Activated naive CD4-positive, alpha-beta T cell treated with anti-CD3 and anti-CD28 coated beads for 36 hours (primary cell): ENCODE measurements at regions not wholly inside any gene's neighbourhood (a gene's known extent, or its start where the extent isn't known, plus 50 kb on each side); places are given as distances from the start of the nearest gene placed in this dataset.

Experiments used
- CTCF ChIA-PET: fragments of 350-600 bp; sonication (Branson Sonifier 250); formaldehyde crosslinking; loops from one replicate; lab custom pipeline; 2021; ENCODE audit warnings: antibody characterized with exemption; lab: Charles Lee
- DNase-seq: peaks from one replicate; pipeline ENCODE4 v3.0.0-alpha.2; 2020
- H3K27ac Mint-ChIP-seq: one replicate; pipeline ENCODE4 v1.8.0; 2021; ENCODE audit warnings: mild to moderate bottlenecking, mixed read lengths
- H3K27me3 Mint-ChIP-seq: one replicate; pipeline ENCODE4 v1.8.0; 2021; ENCODE audit warnings: low read depth, mixed read lengths
- H3K36me3 Mint-ChIP-seq: one replicate; pipeline ENCODE4 v1.8.0; 2021; ENCODE audit warnings: low read depth, mixed read lengths
- H3K4me1 Mint-ChIP-seq: one replicate; pipeline ENCODE4 v1.8.0; 2021; ENCODE audit warnings: low read depth, mixed read lengths
- H3K4me3 Mint-ChIP-seq: one replicate; pipeline ENCODE4 v1.8.0; 2021; ENCODE audit warnings: mild to moderate bottlenecking, moderate library complexity, mixed read lengths
- H3K9me3 Mint-ChIP-seq: one replicate; pipeline ENCODE4 v1.8.0; 2021; ENCODE audit warnings: mixed read lengths
- intact Hi-C: fragments of 100-400 bp; cut with micrococcal nuclease; formaldehyde crosslinking; loops from one replicate; pipeline ENCODE4 v1.15.1; 2023

GRCh38 chr7:130872756-130873448, 138.9 kb upstream of the KLF14 start:
- no peak overlapping the region for H3K4me3 Mint-ChIP-seq
- H3K27me3 Mint-ChIP-seq, result no peaks in the 10 kb centered on the region
- peaks cover 30% of the 10 kb centered on the region for H3K4me1 Mint-ChIP-seq
- CTCF ChIA-PET, result interaction anchor here (0.9 to 1.3 kb wide), 2 partner anchors 10 to 24 kb away, joined by 4 read pairs; no protein-coding TSS in a partner anchor
- no peak for DNase-seq
- peaks cover 62% of the 10 kb centered on the region for H3K36me3 Mint-ChIP-seq
- intact Hi-C loops, result no loop called here
- H3K27ac Mint-ChIP-seq, result peak overlapping the region; percentile 58
- H3K9me3 Mint-ChIP-seq, result no peaks in the 10 kb centered on the region

- DNase-seq, result no peak
- Mint-ChIP-seq H3K9me3 (no peaks in the 10 kb centered on the region), H3K36me3 (peaks cover 64% of the 10 kb centered on the region), H3K27me3 (no peaks in the 10 kb centered on the region), H3K4me3 (no peak overlapping the region), H3K27ac (peak overlapping the region; percentile 61), H3K4me1 (peaks cover 39% of the 10 kb centered on the region)
- intact Hi-C loops, result no loop called here
- CTCF ChIA-PET, result interaction anchor here (0.9 kb wide), 2 partner anchors 11 to 108 kb away, joined by 3 to 4 read pairs; no protein-coding TSS in a partner anchor
Measured at GRCh38 chr7:130874071-130874915, 140.3 kb upstream of the KLF14 start.

DNA sequence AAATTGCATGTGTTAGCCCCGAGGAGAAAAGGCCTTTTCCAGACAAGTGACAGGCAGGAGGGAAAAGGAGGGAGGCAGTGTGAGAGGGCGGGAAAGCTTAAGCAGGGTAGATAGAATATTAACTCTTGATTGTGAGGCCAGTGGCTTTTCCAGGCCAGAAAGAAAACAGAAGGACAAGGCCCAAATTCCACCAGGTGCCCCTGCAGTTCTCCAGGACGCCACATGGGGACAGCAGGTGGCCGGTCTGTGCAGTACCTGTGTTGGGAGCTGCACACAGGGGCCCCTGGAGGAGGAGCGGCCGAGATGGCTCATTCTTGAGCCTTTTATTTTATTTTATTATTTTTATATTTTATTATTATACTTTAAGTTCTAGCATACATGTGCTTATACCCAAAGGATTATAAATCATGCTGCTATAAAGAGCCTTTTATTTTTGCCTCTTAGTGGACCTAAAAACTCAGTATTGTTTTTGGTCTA, 141.3 kb upstream of the KLF14 start:
- H3K9me3 Mint-ChIP-seq, result no peaks in the 10 kb centered on the region
- H3K36me3 Mint-ChIP-seq, result peaks cover 63% of the 10 kb centered on the region
- intact Hi-C loops, result loop anchor here (1.0 kb wide), 2 partner anchors 132 to 165 kb away; no protein-coding TSS in a partner anchor
- DNase-seq, result peak; percentile 67
- H3K4me3 Mint-ChIP-seq, result no peak overlapping the region
- peak overlapping the region; percentile 59 for H3K27ac Mint-ChIP-seq
- CTCF ChIA-PET, result interaction anchor here (0.5 to 0.9 kb wide), 4 partner anchors 10 to 167 kb away, joined by 3 to 4 read pairs (median 3); no protein-coding TSS in a partner anchor
- H3K27me3 Mint-ChIP-seq, result no peaks in the 10 kb centered on the region
- H3K4me1 Mint-ChIP-seq, result peaks cover 39% of the 10 kb centered on the region

DNA sequence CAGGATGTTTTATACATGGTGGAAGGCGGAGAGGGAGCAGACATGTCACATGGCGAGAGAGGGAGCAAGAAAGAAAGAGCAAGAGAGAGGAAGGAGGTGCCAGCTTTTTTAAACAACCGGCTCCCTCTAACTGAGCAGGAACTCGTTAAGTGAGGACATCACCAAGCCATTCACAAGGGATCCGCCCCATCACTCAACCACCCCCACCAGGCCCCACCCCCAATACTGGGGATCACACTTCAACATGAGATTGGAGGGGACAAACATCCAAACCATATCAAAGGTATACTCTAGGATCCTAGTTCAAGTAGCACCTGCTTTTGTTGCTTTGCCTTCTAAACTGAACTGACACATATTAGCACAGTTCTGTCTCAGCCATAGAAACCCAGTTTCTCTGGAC, 141.9 kb upstream of the KLF14 start:
- Mint-ChIP-seq H3K27me3 (no peaks in the 10 kb centered on the region), H3K36me3 (peaks cover 64% of the 10 kb centered on the region), H3K27ac (peak overlapping the region; percentile 61), H3K4me1 (peaks cover 43% of the 10 kb centered on the region), H3K4me3 (no peak overlapping the region), H3K9me3 (no peaks in the 10 kb centered on the region)
- intact Hi-C loops, result loop anchor here (1.0 kb wide), 2 partner anchors 131 to 164 kb away; no protein-coding TSS in a partner anchor
- no peak for DNase-seq
- CTCF ChIA-PET, result interaction anchor here (0.5 to 0.6 kb wide), 3 partner anchors 38 to 166 kb away, joined by 3 to 4 read pairs (median 3); no protein-coding TSS in a partner anchor

DNA sequence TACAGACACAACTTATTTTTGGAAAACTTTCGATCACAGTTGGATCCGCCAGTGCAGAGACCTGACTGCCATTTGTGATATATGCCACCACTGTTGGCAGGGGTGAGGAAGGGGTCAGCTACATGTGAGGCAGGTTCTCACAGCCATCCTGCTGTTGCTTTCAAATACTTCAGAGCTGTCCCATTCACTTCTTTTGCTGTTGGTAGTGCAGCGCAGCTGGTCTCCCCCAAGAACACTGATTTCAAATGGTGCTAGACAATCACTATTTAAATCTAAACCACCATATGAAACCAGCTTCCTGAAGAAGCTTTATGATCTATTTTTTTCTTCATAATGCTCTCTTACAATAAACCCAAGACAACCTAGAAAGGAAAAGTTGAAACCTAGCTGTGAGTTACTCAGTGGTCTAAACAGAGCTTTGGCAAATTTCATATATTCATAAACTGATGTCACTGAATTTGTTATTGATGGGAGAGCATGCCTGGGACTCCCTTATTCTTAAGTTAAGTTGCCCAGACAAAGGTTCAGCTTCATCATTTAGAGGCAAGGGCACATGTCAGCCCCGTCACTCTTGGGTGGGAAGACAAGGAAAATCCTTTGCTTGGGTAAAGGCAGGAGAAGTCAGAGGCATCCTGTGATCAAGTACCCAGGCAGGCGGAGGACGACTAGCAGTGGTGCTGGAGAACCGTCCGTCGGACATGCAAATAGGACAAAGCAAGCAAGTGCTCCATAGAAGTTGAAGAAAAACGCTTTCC, 143.4 kb upstream of the KLF14 start:
- Mint-ChIP-seq H3K4me1 (peaks cover 51% of the 10 kb centered on the region), H3K4me3 (no peak overlapping the region), H3K9me3 (no peaks in the 10 kb centered on the region), H3K36me3 (peaks cover 70% of the 10 kb centered on the region), H3K27me3 (no peaks in the 10 kb centered on the region), H3K27ac (peak overlapping the region; percentile 63)
- intact Hi-C loops, result no loop called here
- DNase-seq, result no peak
- CTCF ChIA-PET, result interaction anchor here (0.6 kb wide), 1 partner anchor 16 kb away, joined by 3 read pairs; no protein-coding TSS in a partner anchor

GRCh38 chr7:130877991-130878305, 143.9 kb upstream of the KLF14 start:
- CTCF ChIA-PET, result no interaction called here
- no peak for DNase-seq
- peaks cover 51% of the 10 kb centered on the region for H3K4me1 Mint-ChIP-seq
- intact Hi-C loops, result no loop called here
- no peaks in the 10 kb centered on the region for H3K9me3 Mint-ChIP-seq
- H3K36me3 Mint-ChIP-seq, result peaks cover 72% of the 10 kb centered on the region
- H3K27ac Mint-ChIP-seq, result peak overlapping the region; percentile 63
- H3K27me3 Mint-ChIP-seq, result no peaks in the 10 kb centered on the region
- H3K4me3 Mint-ChIP-seq, result no peak overlapping the region

- Mint-ChIP-seq H3K9me3 (no peaks in the 10 kb centered on the region), H3K36me3 (peaks cover 70% of the 10 kb centered on the region), H3K4me1 (peaks cover 48% of the 10 kb centered on the region), H3K27me3 (no peaks in the 10 kb centered on the region), H3K27ac (peak overlapping the region; percentile 5), H3K4me3 (no peak overlapping the region)
- CTCF ChIA-PET, result no interaction called here
- intact Hi-C loops, result no loop called here
- no peak for DNase-seq
Measured at GRCh38 chr7:130878785-130879184, 144.8 kb upstream of the KLF14 start.

GRCh38 chr7:130879191-130879590, 145.2 kb upstream of the KLF14 start:
- no peak for DNase-seq
- intact Hi-C loops, result no loop called here
- peak overlapping the region; percentile 5 for H3K27ac Mint-ChIP-seq
- no peaks in the 10 kb centered on the region for H3K9me3 Mint-ChIP-seq
- H3K4me1 Mint-ChIP-seq, result peaks cover 44% of the 10 kb centered on the region
- CTCF ChIA-PET, result no interaction called here
- no peak overlapping the region for H3K4me3 Mint-ChIP-seq
- no peaks in the 10 kb centered on the region for H3K27me3 Mint-ChIP-seq
- H3K36me3 Mint-ChIP-seq, result peaks cover 68% of the 10 kb centered on the region

DNA sequence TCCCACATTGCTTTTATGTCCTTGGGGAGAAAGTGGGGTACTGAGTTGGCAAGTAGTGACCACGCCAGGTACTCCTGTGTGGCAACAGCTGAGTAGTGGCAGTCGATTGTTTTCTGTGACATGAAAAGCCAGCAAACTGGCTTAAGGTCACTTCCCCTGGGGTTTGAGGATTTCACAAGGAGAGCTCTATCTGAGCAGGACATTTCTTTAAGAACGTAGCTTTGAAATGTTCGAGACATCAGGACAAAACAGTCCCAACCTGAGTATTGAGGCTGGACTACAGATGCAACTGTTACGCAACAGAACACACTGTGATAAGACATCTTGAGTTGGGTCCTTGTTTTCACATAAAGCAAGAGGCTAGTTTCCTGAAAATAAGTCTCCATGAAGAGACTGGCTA, 146.7 kb upstream of the KLF14 start:
- no peaks in the 10 kb centered on the region for H3K9me3 Mint-ChIP-seq
- CTCF ChIA-PET, result interaction anchor here (0.8 to 1.0 kb wide), 2 partner anchors 16 to 25 kb away, joined by 3 read pairs; no protein-coding TSS in a partner anchor
- intact Hi-C loops, result no loop called here

DNA sequence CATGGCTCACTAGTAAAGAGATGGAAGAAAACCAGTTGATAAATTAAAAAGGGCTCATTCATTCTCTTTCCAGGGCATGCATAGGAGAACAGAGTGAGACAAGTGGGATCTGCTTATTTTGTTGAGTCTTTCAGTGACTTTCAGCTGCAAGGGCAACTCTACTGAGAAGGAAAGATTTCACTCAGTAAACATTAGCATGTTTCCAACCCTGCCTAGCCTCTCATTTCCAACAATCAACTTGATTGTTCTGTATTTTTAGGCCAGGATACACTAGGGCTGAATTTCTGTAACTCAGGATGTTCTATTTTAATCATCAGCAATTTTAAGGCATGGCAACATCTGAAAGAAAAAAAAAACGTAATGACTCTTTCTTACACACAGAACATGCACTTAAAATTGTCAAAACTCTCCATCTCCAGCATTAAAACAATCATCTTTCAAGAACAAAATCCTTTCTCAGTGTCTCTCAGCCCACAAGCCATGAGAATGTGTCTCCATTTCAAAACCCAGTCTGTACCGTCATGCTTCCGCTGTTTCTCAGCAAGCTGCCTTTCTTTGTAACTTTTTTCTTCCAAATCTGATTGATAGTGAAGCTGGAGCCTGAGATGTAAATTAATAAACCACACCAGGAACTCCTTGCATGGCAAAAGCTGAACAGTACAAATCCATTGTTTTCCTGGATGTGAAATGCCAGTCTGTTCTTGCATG, 147.2 kb upstream of the KLF14 start:
- Mint-ChIP-seq H3K4me1 (peaks cover 39% of the 10 kb centered on the region), H3K27ac (peak overlapping the region; percentile 73)

More for the DNA sequence above, 146.7 kb upstream of the KLF14 start:
- H3K4me1 Mint-ChIP-seq, result peaks cover 42% of the 10 kb centered on the region
- H3K4me3 Mint-ChIP-seq, result no peak overlapping the region
- DNase-seq, result no peak
- H3K36me3 Mint-ChIP-seq, result peaks cover 71% of the 10 kb centered on the region
- H3K27me3 Mint-ChIP-seq, result no peaks in the 10 kb centered on the region
- peak overlapping the region; percentile 53 for H3K27ac Mint-ChIP-seq

GRCh38 chr7:130881799-130882141, 147.8 kb upstream of the KLF14 start:
- intact Hi-C loops, result no loop called here
- Mint-ChIP-seq H3K4me1 (peaks cover 39% of the 10 kb centered on the region), H3K36me3 (peaks cover 63% of the 10 kb centered on the region), H3K27me3 (no peaks in the 10 kb centered on the region), H3K9me3 (no peaks in the 10 kb centered on the region), H3K4me3 (no peak overlapping the region), H3K27ac (peak overlapping the region; percentile 73)
- no peak for DNase-seq
- CTCF ChIA-PET, result interaction anchor here (0.6 to 1.5 kb wide), 4 partner anchors 13 to 159 kb away, joined by 3 to 7 read pairs (median 4); no protein-coding TSS in a partner anchor

More for the DNA sequence above, 147.2 kb upstream of the KLF14 start:
- DNase-seq, result no peak
- Mint-ChIP-seq H3K4me3 (no peak overlapping the region), H3K9me3 (no peaks in the 10 kb centered on the region), H3K36me3 (peaks cover 67% of the 10 kb centered on the region), H3K27me3 (no peaks in the 10 kb centered on the region)
- CTCF ChIA-PET, result interaction anchor here (0.6 to 1.5 kb wide), 2 partner anchors 16 to 63 kb away, joined by 3 to 7 read pairs; no protein-coding TSS in a partner anchor
- intact Hi-C loops, result no loop called here
